Stimulated activated CD8-positive, alpha-beta memory T cell treated with anti-CD3 and anti-CD28 coated beads, Interleukin-12 subunit alpha, Interleukin-12 subunit beta, amount 100 ng/mL, for 1 hour (primary cell): ENCODE measurements at regions not wholly inside any gene's neighbourhood (a gene's known extent, or its start where the extent isn't known, plus 50 kb on each side); places are given as distances from the start of the nearest gene placed in this dataset.

ENCODE experiments used
- DNase-seq: peaks from one replicate; pipeline ENCODE4 v3.0.0-alpha.2; 2020; ENCODE audit warnings: low read depth

DNA sequence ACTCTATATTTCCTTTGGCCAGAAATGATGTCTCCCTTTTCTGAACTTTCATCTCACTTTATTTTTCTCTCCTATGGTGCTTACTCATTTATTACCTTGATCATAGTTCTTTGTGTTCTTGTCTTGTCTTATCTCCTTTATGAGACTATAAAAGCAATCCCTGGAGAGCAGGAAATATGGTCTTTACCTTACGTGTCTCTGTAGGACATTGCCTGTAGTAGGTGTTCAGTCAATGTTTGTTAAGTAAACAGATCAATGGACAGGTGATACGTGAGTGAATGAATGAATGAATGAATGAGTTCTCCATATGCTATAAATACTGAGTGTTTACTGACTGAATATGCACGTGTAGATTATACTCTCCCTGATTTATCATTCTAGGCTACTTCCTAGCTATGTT, 193.7 kb upstream of the HMGA2 start:
- DNase-seq = no peak

DNA sequence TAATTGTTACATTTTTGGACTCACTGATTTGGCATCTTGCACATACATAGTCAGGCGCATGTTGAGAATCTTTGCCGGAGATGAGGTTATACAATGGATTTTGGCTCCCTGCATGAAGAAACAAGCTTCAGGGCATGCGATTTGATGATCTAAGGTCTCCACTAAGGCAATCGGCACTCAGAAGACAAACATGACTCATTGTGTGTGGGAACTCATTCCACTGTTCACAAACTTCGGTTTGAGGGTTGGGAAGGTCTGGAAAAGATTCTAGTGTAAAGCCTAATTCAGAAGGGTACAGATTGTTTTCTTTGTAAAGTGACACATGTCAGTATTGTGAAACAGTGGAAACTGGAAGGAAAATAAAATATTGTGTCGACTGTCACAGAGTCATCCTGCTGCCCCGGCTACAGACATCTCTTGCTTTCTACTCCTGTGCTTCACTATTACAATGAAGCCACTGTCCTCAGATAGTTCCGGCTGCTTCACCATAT, 192.6 kb upstream of the HMGA2 start:
- DNase-seq = no peak

DNA sequence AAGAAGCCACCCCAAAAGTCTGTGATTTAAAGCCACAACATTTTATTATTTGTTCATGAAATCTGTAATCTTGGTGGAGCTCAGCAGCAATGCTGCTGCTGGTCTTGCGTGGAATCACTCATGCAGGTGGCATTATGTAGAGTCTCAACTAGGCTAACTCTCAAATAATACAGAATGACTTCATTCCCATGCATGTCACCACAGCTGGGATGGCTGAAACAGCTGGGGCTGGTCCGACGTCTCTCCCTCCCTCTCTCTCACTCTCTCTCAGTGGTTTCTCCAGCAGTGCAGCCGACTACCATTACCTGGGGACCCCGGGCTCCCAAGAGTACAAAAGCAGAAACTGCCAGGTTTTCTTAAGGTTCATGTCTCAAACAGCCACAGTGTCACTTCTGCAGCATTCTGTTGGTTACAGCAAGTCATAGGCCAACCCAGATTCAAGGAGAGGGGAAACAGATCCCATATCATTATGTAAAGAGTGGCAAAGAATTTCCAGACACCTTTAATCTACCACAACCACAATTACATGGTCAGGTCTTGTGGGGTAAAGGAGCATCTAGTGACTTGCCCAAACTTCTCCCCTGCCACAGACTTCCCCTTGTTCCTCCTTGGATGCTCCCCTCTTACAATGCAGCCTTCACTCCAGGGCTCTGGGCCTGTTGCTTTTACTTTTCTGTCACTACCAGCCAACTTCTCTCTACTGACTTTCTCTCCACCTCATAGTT, 192.0 kb upstream of the HMGA2 start:
- no peak for DNase-seq

DNA sequence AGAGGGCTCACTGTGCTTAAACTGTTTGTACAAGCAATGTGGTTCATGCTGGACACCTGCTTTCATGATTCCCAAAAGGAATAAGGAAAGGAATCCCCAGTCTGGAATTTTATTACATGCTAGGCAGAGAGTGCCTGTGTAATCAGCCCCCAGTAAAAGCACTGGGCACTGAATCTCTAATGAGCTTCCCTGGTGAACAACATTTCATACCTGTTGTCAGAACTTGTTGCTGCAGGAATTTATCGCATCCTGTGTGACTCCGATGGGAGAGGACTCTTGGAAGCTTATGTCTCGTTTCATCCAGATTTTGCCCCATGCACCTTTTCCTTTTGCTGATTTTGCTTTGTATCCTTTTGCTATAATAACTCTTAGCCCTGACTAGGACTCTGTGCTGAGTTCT, 190.2 kb upstream of the HMGA2 start:
- no peak for DNase-seq

DNA sequence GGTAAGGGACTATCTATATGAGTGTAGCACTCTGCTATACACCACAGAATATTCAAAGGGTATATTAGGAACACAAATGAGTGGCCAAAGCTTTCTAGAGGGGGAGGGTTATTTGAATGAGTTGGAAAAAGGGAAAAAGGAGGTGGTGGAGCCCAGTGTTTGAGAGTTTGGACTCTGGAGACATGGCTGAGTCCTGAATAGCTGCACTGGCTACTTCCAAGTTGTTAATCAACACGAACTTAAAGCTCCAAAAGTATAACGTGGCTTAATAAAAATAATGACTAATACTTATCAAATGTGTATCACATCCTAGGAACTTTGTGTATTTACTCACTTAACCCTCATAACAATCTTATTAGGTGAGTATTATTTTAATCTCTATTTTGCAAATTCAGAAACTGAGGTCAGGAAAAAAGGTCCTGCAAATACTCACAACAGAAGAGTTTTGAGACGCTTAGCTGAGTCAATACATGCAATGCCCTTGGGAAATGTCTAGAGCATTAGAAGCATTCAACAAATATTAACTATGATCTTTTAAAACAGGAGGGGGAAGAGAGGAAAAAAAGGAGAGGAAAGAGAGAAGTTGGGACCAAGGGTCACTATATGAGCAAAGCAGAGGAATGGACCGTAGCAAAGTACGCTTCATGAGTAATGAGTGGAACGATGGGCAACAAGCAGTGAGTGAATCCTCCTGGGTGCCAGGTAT, 189.5 kb upstream of the HMGA2 start:
- no peak for DNase-seq

DNA sequence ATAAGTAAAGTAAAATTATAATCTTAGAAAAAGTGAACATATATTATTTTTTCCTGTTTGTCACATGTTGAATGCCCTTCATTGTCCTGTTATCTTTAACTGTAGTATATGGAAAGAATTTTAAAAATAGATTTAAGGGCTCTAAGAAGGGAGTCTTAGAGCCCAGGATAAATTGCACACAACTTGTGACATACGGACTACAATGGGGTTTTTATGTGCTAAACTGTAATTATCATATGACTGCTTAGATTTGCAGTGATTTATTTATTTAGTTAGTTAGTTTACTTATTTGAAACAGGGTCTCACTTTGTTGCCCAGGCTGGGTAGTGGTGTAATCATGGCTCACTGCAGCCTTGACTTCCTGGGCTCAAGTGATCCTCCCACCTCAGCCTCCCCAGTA, 187.8 kb upstream of the HMGA2 start:
- no peak for DNase-seq

DNA sequence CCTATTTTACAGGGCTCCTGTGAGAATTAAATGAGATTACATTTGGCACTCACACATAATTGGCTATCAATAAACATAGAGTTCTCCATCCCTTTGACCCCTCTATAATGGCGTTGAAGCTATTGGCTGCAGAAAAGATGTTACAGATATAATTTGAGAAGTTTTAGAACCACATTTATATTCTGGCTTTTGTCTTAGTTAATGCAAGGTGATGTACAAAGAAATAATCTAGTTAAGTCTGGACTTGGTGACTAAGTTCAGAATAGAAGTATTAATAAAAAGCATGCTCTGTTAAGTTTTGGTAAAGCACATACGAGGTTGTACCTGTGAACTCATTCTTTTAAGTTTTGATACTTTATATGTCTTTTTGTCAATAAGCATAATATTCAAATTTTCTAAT, 187.1 kb upstream of the HMGA2 start:
- DNase-seq = no peak

DNA sequence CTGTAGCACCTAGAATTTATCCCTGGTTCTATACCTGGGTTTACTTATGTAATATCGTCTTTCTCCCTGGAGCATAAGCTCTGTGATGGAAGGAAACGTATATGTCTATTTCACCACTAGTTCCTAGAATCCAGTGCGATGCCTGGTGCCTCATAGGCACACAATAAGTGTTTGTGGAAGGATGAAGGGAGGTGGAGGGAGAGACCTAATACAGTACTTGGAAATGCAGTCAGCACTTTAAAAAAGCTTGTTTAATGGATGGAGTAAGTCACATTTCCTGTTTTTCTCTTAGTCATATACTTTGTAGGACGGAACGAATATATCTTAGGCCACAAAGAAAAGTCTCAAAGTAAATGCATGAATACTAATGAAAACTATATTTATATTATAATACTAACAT, 186.5 kb upstream of the HMGA2 start:
- no peak for DNase-seq

DNA sequence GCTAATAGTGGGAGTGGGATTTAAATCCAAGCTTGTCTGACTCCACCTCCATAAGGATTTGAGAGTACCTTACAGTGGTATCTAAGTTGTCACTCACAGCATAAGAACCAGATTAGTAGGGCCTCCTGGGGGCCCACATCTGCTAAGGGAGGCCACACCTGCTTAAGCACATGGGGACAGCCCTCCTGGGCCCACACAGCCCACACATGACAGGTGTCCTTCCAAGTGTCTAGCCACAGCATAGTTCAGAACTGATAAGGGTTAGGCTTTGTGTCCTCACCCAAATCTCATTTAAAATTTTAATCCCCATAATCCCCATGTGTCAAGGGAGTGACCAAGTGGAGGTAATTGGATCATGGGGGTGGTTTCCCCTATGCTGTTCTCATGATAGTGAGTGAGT, 186.0 kb upstream of the HMGA2 start:
- DNase-seq = no peak

DNA sequence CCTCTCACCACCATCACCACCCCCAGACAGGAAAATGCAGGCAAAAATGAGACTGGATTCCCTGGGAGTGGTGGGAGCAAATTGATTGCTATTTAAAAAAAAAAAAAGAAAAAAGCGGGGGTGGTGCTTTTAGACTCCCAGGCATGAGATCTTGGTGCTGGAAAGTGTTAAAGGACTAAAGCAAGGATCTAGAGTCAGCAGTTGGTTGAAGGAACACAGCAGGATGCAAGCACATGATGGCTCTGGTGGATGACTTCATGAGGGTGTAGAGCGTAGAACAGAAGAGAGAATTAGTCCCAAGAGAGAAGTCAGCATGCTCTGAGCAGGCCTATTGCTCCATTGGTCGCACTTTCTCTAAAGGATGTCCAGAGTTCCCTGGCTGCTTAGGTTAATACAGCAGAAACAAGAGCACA, 183.8 kb upstream of the HMGA2 start:
- no peak for DNase-seq

DNA sequence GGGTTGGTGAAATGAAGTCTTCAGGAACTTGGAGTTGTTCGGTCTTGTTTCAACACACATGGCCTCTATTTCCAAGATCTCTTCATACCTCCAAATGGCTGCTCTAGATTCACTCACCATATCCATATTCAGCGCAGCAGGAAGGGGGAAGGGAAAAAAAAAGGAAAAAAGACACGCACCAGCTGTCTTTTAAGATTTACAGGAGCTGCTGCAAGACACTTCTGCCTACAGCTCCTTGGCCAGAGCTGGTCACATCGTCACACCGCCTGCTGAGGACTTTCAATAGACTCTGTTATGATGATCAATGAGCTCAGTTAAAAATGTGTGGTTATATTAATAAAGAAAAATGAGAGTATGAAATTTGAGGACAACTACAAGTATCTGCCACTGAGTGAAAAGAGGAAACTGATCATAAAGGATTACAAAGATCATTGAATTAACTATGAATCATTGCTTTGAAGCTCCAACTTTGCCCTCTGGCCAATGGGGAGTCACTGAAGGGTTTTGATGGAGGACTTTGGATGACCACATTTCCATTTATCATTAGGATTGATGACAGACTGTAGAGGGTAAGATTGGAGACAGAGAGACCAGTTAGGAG, 182.1 kb upstream of the HMGA2 start:
- no peak for DNase-seq

DNA sequence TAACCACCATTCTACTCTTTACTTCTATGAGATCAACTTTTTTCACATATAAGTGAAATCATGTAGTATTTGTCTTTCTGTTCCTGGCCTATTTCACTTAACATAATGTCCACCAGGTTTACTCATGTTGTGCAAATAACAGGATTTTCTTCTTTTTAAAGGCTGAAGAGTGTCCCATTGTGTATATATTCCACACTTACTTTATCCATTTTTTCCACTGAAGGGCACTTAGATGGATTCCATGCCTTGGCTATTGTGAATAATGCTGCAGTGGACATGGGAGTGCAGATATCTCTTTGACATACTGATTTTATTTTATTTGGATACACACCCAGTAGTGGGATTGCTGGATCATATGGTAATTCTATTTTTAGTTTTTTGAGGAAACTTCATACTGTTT, 181.1 kb upstream of the HMGA2 start:
- no peak for DNase-seq

DNA sequence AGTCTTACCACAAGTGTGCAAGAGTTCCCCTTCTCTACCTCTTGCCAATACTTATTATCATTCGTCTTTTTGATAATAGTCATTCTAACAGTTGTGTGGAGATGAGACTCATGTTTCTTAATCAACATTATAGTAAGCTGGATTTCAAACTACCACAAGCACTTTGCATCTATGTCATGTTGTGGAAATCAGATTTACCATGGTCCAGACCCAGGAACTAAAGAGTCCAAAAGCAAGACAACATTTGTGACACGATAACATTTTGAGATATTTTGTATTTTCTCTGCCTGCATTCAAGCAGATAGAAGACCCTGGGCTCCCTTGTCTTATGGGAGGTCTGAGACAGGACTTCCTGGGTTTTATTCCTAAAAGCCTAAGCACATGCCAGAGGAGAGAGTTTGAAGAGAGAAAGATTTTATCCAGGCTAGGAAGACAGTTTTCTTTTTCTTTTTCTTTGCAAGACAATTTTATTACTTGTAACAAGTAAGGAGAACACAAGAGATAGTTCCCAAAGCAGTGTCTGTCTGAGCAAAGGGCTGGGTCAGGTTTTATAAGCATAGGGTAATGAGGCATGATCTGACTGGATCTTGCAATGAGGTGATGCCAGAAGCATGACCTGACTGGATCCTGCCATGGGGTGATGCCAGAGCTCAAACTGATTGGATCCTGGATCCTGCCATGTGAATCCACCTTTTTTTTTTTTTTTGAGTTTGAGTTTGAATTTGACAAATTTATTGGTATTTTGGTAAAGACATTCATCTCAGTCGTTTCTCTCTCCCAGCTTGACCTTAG, 180.5 kb upstream of the HMGA2 start:
- no peak for DNase-seq

DNA sequence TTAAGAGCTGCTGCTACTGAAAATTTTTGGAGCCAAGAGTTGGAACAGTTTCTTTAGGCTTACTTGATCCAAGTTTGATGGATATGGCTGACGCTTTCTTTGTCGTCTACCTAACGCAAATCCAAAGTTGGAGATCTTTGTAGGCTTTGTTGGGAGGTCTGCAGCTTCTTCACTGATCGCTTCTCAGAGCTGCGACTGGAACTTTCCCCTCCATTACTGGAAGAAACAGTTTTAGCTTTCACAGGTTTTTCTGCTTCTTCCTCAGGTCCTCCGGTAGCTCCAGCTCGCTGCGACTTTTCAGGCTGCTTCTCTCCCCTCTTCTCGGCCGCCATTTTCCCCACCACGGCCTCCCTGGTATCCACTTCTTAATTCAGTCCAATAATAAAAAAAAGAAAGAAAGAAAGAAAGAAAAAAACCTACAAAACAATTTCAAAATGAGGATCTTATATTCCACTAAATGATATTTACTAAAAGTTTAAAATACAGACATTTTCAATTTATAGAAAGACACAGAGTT, 178.1 kb upstream of the HMGA2 start:
- no peak for DNase-seq

DNA sequence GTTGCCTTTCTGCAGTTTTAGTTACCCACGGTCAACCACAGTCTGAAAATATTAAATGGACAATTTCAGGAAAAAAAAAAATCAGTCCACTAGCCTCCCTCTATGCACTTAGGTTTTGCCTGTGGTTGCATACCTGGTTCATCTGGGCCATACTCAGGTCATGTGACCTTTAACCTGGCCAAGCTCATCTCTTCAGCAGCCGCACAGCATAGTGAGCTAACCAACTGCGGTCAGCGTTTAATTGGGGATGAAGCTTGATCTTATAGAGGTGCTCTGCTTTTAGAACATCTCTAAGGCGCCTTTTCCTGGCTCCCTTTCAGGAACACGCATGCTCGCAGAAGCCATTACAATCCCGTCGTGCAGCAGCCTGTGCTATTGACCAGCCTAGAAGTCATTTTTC, 177.2 kb upstream of the HMGA2 start:
- no peak for DNase-seq

DNA sequence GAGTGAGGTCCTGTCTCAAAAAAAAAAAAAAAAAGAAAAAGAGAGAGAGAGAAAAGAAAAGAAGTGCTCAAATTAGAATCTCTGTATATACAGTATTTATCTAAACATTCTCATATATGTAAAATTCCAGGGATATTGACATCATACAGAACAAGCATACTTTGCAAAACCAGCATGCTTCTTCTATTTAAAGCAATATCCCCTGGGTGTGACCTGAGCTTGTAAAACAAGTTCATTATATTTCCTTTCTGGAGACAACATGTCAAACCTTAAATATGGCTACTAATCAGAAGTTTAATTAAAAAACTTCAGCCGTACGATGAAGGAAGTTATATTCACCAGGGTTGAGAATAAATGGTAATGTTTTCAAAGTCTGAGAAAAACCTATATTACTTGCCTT, 175.8 kb upstream of the HMGA2 start:
- DNase-seq = no peak

DNA sequence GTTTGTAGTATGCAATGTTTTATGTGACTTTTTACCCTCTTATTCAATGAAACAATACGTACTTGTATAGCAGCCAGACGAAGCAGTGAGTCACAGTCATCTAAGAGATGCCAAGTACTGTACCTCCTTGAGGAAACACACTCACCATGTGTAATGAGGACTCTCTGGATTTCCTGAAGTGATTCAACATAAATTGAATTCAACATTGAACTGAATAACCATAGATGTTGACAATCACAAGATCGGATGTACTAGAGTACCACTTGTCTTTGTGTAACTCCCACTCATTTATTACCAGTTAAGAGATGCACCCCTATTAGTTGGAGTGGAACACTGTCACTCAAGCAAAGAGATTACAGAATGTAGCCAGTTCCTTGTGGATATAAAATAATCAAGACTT, 175.2 kb upstream of the HMGA2 start:
- DNase-seq = no peak

DNA sequence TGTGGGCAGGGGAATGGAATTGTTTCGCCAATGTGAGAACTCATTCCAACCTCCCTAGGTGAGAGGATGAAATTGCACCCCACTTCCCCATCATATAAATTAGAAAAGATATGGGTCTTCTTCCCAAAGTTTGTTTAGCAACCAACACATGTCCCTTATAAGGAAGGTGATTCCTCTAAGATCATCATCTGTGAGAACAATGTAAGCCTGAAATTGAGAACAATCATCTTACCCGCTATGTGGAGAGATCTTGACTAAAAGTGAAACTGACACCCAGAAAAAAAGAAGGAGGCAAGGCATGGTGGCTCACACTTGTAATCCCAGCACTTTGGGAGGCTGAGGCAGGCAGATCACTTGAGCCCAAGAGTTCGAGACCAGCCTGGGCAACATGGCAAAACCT, 173.2 kb upstream of the HMGA2 start:
- no peak for DNase-seq

DNA sequence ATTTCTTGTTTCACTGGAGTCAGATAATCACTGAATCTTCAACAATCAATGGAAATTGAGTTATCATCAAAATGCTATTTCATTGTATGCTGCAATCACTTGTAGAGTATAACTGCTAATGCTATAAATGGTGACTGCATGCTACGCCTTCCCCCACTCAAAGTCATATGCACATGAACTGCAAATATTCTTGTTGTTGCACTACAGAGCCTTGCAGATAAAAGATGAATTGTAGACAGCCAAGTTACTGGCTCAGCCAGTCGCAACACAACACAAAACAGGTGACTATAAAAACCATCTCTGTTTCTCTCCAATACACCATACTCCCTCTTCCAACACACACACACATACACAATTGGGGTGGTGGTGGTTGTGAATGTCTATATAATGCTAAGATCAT, 171.0 kb upstream of the HMGA2 start:
- DNase-seq = no peak

DNA sequence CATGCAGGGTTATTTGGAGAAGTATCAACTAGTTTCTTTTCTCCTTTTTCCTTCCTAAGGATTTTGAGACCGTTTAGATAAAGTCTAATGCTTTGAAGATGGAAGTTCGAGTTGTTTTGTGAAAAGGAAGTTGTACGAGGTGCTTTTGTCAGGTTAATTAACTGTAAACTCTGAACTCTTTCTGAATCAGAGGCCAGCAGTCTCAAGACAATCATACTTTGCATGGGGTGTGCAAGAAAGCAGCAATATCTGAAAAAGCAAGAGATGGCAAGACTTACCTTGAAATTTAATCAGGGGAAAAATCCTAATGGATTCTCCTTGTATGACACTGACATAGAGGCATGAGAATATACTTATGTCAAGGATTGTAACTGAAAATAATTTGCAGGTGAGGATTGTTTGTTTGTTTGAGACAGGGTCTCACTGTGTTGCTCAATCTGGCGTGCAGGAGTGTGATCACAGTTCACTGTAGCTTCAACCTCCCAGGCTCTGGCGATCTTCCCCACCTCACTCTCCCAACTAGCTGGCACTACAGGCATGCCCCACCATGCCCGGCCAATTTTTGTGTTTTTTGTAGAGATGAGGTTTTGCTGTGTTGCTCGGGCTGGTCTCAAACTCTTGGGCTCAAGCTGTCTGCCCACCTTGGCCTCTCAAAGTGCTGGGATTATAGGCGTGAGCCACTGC, 170.2 kb upstream of the HMGA2 start:
- no peak for DNase-seq

DNA sequence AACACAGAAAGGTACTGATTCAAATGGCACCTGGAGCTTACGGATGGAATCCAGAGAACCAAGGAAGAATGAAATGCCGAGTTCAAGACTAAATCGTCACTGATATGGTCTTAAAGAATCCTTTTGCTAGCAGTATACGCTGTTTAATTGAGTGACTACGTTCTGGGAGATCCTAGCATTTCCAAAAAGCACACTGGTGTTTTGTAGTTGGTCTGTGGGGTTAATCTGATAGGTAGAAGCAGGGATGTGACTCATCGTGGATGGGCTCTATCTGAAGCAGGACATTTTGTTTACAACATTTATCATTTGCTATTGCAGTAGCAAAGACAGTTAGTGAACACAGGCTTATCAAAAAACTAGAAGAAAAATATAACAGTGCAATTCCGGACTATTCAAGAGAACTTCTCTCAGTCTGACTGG, 169.2 kb upstream of the HMGA2 start:
- no peak for DNase-seq
